ENCODE measurements at regions not wholly inside any gene's neighbourhood (a gene's known extent, or its start where the extent isn't known, plus 50 kb on each side); places are given as distances from the start of the nearest gene placed in this dataset.

- DNase-seq (ENCODE audit: low spot score) = no peak
Measured at GRCh38 chr10:3249307-3249889, 76.8 kb upstream of the PITRM1 start.

DNA sequence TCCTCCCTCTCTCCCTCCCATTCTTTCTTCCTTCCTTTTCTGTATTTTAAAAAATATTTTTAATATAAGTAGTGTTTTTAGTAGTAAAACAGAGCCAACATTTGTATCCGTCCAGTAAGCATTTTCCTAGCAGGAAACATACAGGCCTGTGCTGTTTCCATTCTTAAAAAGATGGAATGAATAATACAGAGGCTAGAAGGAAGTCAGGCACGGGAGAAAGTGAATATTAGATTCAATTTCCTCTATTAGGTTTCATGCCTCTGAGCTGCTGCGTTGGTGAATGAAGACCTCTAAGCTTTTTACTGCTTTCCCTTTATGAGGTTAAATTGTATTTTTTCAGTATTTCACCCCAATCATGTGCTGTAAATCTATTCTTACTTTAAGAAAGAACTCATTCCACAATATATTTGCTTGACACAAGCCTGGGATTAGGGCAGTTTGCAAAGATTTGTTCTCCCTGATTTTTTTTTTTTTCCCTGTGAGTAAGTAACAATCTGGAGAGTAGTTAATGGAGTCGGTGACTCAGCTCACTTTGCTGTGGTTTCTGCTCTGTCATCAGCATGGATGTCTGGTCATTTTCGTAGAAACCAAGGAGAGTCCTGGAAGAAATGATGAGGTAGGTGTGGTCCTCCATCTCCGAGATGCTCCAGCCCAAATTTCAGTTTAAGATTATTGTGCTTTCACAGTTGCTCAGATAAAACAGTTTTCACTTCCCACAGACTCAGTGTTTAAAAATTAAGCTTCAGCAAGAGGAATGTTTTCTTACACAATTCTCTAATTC, 76.1 kb upstream of the PITRM1 start:
- DNase-seq (ENCODE audit: low spot score) = no peak

DNA sequence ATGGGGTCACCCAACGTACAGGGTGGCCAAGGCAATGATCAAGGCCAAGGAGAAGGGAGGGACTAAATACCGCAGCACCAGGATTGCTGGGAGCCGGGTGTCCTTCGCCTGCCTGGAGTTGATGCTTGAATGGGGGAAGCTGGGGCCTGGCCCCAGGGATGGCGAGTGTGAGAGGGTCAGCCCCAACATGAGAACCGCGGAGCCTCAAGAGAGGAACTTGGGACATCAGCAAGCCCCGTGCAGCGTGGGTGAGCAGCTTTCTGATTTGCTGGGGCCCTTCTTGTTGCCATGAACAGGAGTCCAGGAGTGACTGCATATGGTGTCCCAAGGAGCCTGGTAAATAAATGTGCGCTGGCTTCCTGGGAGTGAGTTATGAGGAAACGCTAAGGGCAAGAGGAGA, 72.8 kb upstream of the PITRM1 start:
- DNase-seq (ENCODE audit: low spot score) = no peak

- no peak for DNase-seq (ENCODE audit: low spot score)
Measured at GRCh38 chr10:3241967-3242650, 69.5 kb upstream of the PITRM1 start.

- no peak for DNase-seq (ENCODE audit: low spot score)
Measured at GRCh38 chr10:3241274-3241921, 68.8 kb upstream of the PITRM1 start.

- DNase-seq (ENCODE audit: low spot score) = no peak
Measured at GRCh38 chr10:3239920-3240894, 67.6 kb upstream of the PITRM1 start.

DNA sequence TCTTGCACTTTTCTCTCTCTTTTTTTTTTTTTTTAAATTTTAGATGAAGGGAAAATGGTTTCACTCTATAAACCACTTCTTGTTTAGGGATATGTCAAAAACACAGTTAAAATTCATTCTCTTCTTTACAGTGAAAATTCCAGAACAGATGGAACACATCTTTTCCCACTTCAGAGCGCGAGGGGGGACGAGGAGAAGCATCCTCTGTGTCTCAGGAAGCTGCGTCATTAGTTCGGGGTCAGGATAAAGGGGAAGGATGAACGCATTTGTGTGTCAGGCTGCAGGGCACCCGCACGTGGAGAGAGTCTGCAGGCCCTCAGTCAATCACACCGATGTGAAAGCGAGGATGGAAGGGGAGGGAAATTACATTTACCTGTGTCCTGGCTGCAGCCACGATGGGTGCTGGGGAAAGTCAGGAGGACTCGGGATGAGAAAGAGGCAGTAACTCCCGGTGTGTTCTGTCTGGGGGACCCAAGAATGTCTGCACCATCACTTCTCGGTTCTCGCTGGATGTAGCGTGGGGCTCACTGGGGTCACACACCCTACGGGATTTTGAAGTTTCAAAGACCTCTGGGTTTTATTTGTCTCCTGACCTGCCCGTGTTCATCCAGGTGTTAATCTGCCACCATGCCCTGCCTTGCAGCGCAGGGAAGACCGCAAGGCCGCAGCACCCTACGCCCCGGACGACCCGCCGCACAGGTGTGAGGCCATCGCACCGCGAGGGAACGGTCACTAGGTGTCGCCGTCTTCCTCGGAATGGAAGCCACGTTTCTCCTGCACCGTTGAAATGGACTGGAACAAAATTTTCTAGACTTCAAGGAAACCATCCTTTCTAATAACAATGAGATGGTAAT, 66.7 kb upstream of the PITRM1 start:
- no peak for DNase-seq (ENCODE audit: low spot score)

DNA sequence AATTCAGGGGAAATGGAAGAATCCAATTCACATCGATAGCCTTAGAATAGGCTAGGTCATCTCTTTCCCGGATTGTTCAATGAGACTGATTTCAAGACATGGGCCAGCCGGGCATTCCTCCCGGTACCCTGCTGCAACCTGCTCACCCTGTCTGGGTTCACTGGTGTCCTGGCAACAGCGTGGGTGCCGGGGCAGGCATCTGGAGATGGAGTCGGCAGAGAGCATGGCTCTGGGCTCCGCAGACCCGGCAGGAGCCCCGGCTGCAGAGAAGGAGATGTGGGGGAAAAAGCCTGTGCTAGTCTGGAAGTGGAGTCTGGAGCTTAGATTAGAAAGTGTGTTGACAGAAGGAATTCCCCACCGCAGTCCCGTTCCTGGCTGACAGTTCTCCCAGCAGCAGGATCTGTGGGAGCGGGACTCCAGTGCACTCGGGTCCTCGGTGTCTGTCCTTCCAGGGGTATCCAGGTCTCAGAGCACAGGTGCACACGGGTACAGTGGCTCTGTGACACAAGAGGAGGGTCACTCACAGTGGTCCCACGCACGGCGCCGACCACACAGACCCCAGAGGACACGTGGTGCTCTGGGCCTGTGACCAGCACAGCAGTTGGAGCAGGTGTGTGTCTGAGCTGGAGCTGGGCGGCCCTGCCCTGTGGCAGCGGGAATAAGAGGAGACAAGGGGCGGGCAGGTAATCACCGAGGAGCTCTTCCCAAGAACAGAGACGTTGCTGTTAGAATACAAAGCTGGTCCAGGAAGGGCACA, 65.7 kb upstream of the PITRM1 start:
- no peak for DNase-seq (ENCODE audit: low spot score)

DNA sequence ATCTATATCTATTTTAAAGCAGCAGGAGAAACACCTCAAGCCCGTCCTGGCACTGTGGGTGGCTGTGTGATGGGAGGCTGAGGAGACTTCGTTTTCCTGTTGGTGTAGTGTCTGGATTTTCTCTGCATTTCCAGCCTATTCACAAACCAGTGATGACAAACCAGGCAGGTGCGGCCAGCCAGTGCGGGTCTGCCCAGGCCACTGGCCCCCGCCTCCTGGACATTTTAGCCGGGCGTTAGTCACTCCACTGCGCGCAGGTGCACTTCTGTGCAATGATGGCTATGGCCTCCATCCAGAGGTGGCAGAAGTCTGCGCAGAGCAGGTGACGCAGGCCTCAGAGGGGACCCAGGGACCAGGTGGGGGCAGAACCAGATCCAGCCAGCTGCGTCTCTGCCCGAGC, 64.9 kb upstream of the PITRM1 start:
- DNase-seq (ENCODE audit: low spot score) = no peak

GRCh38 chr10:3236644-3237404, 64.2 kb upstream of the PITRM1 start:
- DNase-seq (ENCODE audit: low spot score) = no peak

- no peak for DNase-seq (ENCODE audit: low spot score)
Measured at GRCh38 chr10:3235996-3236510, 63.5 kb upstream of the PITRM1 start.

GRCh38 chr10:3235395-3235794, 62.8 kb upstream of the PITRM1 start:
- DNase-seq (ENCODE audit: low spot score) = no peak

- no peak for DNase-seq (ENCODE audit: low spot score)
Measured at GRCh38 chr10:3233486-3233990, 61.0 kb upstream of the PITRM1 start.

DNA sequence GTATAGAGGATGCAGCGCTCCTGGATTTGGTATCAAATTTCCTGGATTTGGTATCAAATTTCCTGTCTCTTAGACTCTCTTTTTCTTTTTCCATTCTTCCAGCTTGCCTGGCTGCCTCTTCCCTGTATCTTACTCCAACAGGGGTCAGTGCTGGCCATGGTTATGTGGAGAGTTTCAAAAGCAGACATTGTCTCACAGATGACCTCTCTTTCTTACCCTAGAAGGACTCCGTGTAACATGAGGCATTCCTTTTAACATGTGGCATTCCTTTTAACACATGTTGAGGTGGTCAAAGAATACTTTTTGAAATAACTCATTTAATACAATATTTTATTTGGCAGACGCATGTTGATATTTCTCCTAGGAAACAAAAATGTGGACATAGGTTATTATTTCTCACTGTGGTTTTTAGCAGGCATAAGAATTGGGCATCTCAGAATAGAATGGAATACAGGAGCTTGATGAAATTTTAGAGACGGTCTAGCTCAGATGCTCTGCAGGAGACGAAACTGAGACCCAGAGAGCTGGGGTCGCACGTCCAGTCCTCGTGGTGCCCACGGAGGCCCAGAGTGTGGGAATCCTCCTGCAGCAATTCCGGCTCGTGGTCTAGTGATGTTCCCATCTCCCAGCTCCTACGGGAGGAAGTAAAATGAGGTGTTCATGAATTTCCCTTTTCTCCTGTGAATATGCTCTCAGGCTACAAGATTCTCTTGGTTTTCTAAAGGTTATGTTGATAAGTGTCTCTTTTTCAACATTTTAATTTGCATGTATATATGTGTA, 59.6 kb upstream of the PITRM1 start:
- no peak for DNase-seq (ENCODE audit: low spot score)

GRCh38 chr10:3229815-3230214, 57.2 kb upstream of the PITRM1 start:
- DNase-seq (ENCODE audit: low spot score) = no peak

DNA sequence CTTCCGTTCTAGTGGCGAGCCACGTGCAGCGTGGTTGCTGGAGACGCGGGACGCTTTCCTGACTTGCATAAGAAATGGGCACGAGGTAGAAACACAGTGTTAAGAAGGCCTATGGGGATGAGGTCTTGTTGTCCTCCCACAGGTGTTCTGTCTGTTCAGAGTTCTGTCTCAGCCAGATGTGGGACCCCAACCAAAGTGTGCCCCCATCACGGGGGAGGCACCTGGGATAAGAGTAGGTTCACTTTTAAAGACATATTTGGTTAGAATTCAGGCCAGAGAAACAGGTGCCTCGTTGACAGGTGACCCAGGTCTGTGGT, 56.0 kb upstream of the PITRM1 start:
- DNase-seq (ENCODE audit: low spot score) = no peak

Measured in mesenteric fat pad (tissue), 1 donor.